ENCODE measurements at regions not wholly inside any gene's neighbourhood (a gene's known extent, or its start where the extent isn't known, plus 50 kb on each side); places are given as distances from the start of the nearest gene placed in this dataset.

- TF ChIP-seq PAWR (CRISPR knock-in tag; IDR thresholded peaks at IDR 0.05; ENCODE audit: borderline replicate concordance) (no peak), HCFC1 (IDR thresholded peaks at IDR 0.05; ENCODE audit: low read depth, low read length) (no peak), ZNF446 (CRISPR knock-in tag; IDR thresholded peaks at IDR 0.05) (no peak), ZNF230 (CRISPR knock-in tag; IDR thresholded peaks at IDR 0.05) (peak; percentile 41; the same call in 1 of the 2 replicates), BORCS8-MEF2B (CRISPR knock-in tag; IDR thresholded peaks at IDR 0.05) (0 out of 2 replicates have a peak, but pooled peaks have one; percentile 10), POLR2A (IDR thresholded peaks at IDR 0.05; ENCODE audit: insufficient read depth in 1 of 2, low read depth in 2 of 2, low read length in 2 of 2) (no peak), ZNF740 (CRISPR knock-in tag; IDR thresholded peaks at IDR 0.05) (no peak), ZNF337 (CRISPR knock-in tag; IDR thresholded peaks at IDR 0.05; ENCODE audit: borderline replicate concordance, low read depth) (no peak), PLSCR1 (CRISPR knock-in tag; IDR thresholded peaks at IDR 0.05; ENCODE audit: borderline replicate concordance) (no peak), BRF2 (CRISPR knock-in tag; IDR thresholded peaks at IDR 0.05) (no peak), PLRG1 (conservative IDR thresholded peaks at IDR 0.05) (no peak), ZFP36L1 (CRISPR knock-in tag; IDR thresholded peaks at IDR 0.05) (no peak), NKX3-1 (CRISPR knock-in tag; IDR thresholded peaks at IDR 0.05) (no peak), RXRA (CRISPR knock-in tag; IDR thresholded peaks at IDR 0.05) (no peak), SATB2 (CRISPR knock-in tag; IDR thresholded peaks at IDR 0.05) (no peak), MBD4 (IDR thresholded peaks at IDR 0.05; ENCODE audit: borderline replicate concordance, low read length) (no peak), MAF1 (CRISPR knock-in tag; IDR thresholded peaks at IDR 0.05; ENCODE audit: borderline replicate concordance) (no peak), JDP2 (CRISPR knock-in tag; IDR thresholded peaks at IDR 0.05; ENCODE audit: borderline replicate concordance) (no peak), TBX3 (IDR thresholded peaks at IDR 0.05; ENCODE audit: borderline replicate concordance) (no peak), ZNF546 (CRISPR knock-in tag; conservative IDR thresholded peaks at IDR 0.05) (no peak), ZNF776 (CRISPR knock-in tag; IDR thresholded peaks at IDR 0.05) (no peak), ZNF232 (CRISPR knock-in tag; IDR thresholded peaks at IDR 0.05; ENCODE audit: borderline replicate concordance) (no peak), ZNF256 (CRISPR knock-in tag; conservative IDR thresholded peaks at IDR 0.05) (no peak), DNMT3B (CRISPR knock-in tag; conservative IDR thresholded peaks at IDR 0.05) (no peak), ZNF451 (CRISPR knock-in tag; IDR thresholded peaks at IDR 0.05) (no peak), MAZ (IDR thresholded peaks at IDR 0.05; ENCODE audit: borderline replicate concordance, low read depth, low read length) (no peak), MAZ (CRISPR knock-in tag; IDR thresholded peaks at IDR 0.05; ENCODE audit: low read depth) (no peak), PHF20 (CRISPR knock-in tag; IDR thresholded peaks at IDR 0.05) (no peak), ETV6 (CRISPR knock-in tag; conservative IDR thresholded peaks at IDR 0.05) (no peak), JUND (CRISPR knock-in tag; IDR thresholded peaks at IDR 0.05) (no peak), ZNF282 (IDR thresholded peaks at IDR 0.05; ENCODE audit: partially characterized antibody) (no peak), GATA4 (IDR thresholded peaks at IDR 0.05; ENCODE audit: borderline replicate concordance, low read depth) (no peak), ZBTB8A (CRISPR knock-in tag; IDR thresholded peaks at IDR 0.05; ENCODE audit: borderline replicate concordance, low read depth) (no peak), KDM3A (CRISPR knock-in tag; IDR thresholded peaks at IDR 0.05; ENCODE audit: low read depth) (no peak)
Measured at GRCh38 chr20:20824924-20825584, 112.6 kb upstream of the RALGAPA2 start (continued).
